ENCODE measurements at regions not wholly inside any gene's neighbourhood (a gene's known extent, or its start where the extent isn't known, plus 50 kb on each side); places are given as distances from the start of the nearest gene placed in this dataset.

DNA sequence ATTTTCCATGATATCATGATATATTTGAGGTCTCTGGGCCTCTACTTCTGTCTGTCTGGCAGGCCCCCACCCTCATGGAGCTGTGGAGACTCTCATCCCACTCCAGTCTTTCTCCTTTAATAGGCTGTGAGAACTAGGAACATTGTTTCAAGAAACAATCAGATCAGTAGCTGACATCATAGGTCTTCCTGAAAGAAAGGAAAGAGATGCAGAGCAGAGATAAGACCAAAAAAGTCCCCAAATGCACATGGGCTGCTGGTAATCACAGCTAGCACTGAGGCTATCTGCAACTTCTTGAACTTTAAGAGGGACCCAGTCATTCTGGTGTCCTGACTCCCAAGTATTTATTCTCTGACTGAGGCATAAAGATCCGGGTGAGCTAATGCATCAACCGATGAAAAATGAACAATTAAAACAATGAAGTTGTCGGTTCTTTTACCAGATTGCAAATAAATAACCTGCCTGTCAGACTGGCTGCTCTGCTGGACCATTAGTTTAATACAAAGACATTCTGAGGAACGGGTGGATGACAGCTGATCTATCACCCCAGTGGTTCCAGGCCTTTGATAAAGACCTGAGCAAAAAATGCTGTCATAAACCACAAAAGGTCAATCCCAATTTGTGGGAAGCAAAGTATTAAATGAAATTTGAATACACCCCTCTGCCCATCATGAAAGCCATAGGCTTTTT lies 780.8 kb upstream of the GOLIM4 start:
- Histone ChIP-seq H3K9me2 (ENCODE audit: insufficient read depth) (no peaks in the 10 kb centered on the region), H3K4me2 (ENCODE audit: low read length) (no peak overlapping the region), H2AFZ (ENCODE audit: low read depth, low read length, poor library complexity, severe bottlenecking) (no peak overlapping the region), H3K4me1 (ENCODE audit: control insufficient read depth in 1 of 2, insufficient read depth in 2 of 2, low read length in 2 of 2) (peaks cover 6 to 13% of the 10 kb centered on the region in 2 experiments; a peak in 3 of 4 replicates), H3K27me3 (ENCODE audit: insufficient read depth, low read length) (no peaks in the 10 kb centered on the region), H3K9me3 (ENCODE audit: control insufficient read depth in 1 of 2, insufficient read depth in 1 of 2, low read depth in 1 of 2, low read length in 2 of 2) (no peaks in the 10 kb centered on the region), H3K79me2 (ENCODE audit: insufficient read depth, low read length) (no peaks in the 10 kb centered on the region), H3K9ac (ENCODE audit: low read length) (no peak overlapping the region), H3K27ac (ENCODE audit: low read depth, low read length) (no peak overlapping the region), H4K20me1 (ENCODE audit: insufficient read depth) (no peaks in the 10 kb centered on the region), H3K4me3 (replicated peaks in 1 of 2; ENCODE audit: low read depth in 1 of 2, low read length in 2 of 2) (no peak overlapping the region), H3K36me3 (ENCODE audit: control insufficient read depth in 1 of 2, insufficient read depth in 2 of 2, low read length in 2 of 2) (no peaks in the 10 kb centered on the region)
- POLR2A ChIA-PET: no interaction called here
- TF ChIP-seq ZFX (IDR thresholded peaks at IDR 0.05) (no peak), EZH2 (IDR thresholded peaks at IDR 0.05) (no peak), ELF1 (IDR thresholded peaks at IDR 0.05; ENCODE audit: borderline replicate concordance, low read depth) (no peak), YY1 (IDR thresholded peaks at IDR 0.05; ENCODE audit: extremely low read depth, insufficient replicate concordance, low read depth, low read length) (no peak), JUND (IDR thresholded peaks at IDR 0.05) (no peak), SIN3A (IDR thresholded peaks at IDR 0.05; ENCODE audit: low read depth) (no peak), ZNF274 (IDR thresholded peaks at IDR 0.05; ENCODE audit: low read depth, low read length) (no peak)
- TF ChIP-seq, protein P1, sequence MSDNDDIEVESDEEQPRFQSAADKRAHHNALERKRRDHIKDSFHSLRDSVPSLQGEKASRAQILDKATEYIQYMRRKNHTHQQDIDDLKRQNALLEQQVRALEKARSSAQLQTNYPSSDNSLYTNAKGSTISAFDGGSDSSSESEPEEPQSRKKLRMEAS (IDR thresholded peaks at IDR 0.05): no peak
- no peak for DNase-seq (ENCODE audit: low read depth, low spot score)
- no TSS peak for BruUV-seq (replicated peaks)
- ATAC-seq: no peak
- RAD21 ChIA-PET (ENCODE audit: low non-redundant PET in 1 of 2, low total read pairs in 2 of 2, uncharacterized antibody in 2 of 2, unreplicated experiment in 2 of 2): no interaction called here
- CTCF ChIA-PET: interaction anchor here (3.9 kb wide), 1 partner anchor 10 kb away, joined by 27 read pairs; no protein-coding TSS in a partner anchor
- intact Hi-C loops (cut with micrococcal nuclease): no loop called here

DNA sequence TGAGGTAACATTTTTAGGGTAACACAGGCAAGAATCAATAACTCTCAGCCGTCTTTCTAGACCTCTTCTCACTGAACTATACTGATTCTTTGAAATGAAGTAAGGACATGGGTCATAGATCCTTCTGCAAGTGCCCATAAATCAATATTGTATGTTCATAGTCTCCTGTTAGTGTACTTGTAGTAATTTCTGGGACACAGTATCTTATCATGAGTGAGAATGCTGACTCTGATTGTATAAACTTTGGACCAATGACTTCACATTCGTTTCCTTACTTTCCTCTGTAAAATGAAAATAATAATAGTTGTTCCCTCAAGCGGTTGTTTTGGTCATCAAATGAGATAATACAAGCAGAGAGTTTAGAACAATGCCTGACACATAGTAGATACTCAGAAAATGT lies 777.1 kb upstream of the GOLIM4 start:
- H3K79me2 ChIP-seq (ENCODE audit: insufficient read depth, low read length): no peaks in the 10 kb centered on the region
- BruUV-seq (replicated peaks): no TSS peak
- no peak overlapping the region for H2AFZ ChIP-seq (ENCODE audit: low read depth, low read length, poor library complexity, severe bottlenecking)
- no peaks in the 10 kb centered on the region for H3K9me2 ChIP-seq (ENCODE audit: insufficient read depth)
- ATAC-seq (no peak), DNase-seq (ENCODE audit: low read depth, low spot score) (no peak)
- H3K4me1 ChIP-seq (ENCODE audit: control insufficient read depth in 1 of 2, insufficient read depth in 2 of 2, low read length in 2 of 2): peaks cover 3 to 4% of the 10 kb centered on the region in 2 experiments; a peak in 3 of 4 replicates
- H3K27me3 ChIP-seq (ENCODE audit: insufficient read depth, low read length): peaks cover 6% of the 10 kb centered on the region; the same call in 1 of the 2 replicates
- no peaks in the 10 kb centered on the region for H4K20me1 ChIP-seq (ENCODE audit: insufficient read depth)
- H3K4me2 ChIP-seq (ENCODE audit: low read length): no peak overlapping the region
- no peaks in the 10 kb centered on the region for H3K9me3 ChIP-seq (ENCODE audit: control insufficient read depth in 1 of 2, insufficient read depth in 1 of 2, low read depth in 1 of 2, low read length in 2 of 2)
- no peaks in the 10 kb centered on the region for H3K36me3 ChIP-seq (ENCODE audit: control insufficient read depth in 1 of 2, insufficient read depth in 2 of 2, low read length in 2 of 2)
- CTCF ChIA-PET: no interaction called here
- H3K4me3 ChIP-seq (replicated peaks in 1 of 2; ENCODE audit: low read depth in 1 of 2, low read length in 2 of 2): no peak overlapping the region
- H3K27ac ChIP-seq (ENCODE audit: low read depth, low read length): no peak overlapping the region
- H3K9ac ChIP-seq (ENCODE audit: low read length): no peak overlapping the region
- POLR2A ChIA-PET: no interaction called here
- intact Hi-C loops (cut with micrococcal nuclease): no loop called here
- RAD21 ChIA-PET (ENCODE audit: low non-redundant PET in 1 of 2, low total read pairs in 2 of 2, uncharacterized antibody in 2 of 2, unreplicated experiment in 2 of 2): no interaction called here
- TF ChIP-seq ELF1 (IDR thresholded peaks at IDR 0.05; ENCODE audit: borderline replicate concordance, low read depth) (no peak), SP1 (IDR thresholded peaks at IDR 0.05; ENCODE audit: low read depth) (no peak), YY1 (IDR thresholded peaks at IDR 0.05; ENCODE audit: extremely low read depth, insufficient replicate concordance, low read depth, low read length) (no peak), RAD21 (IDR thresholded peaks at IDR 0.05; ENCODE audit: low read depth) (no peak), EZH2phosphoT487 (IDR thresholded peaks at IDR 0.05; ENCODE audit: borderline replicate concordance) (no peak), EZH2 (IDR thresholded peaks at IDR 0.05) (no peak), ZFX (IDR thresholded peaks at IDR 0.05) (no peak), TCF7L2 (IDR thresholded peaks at IDR 0.05; ENCODE audit: borderline replicate concordance, extremely low read depth, insufficient read depth, insufficient read length) (no peak)
- TF ChIP-seq, protein P1 (IDR thresholded peaks at IDR 0.05): no peak
- TF ChIP-seq, protein P2, sequence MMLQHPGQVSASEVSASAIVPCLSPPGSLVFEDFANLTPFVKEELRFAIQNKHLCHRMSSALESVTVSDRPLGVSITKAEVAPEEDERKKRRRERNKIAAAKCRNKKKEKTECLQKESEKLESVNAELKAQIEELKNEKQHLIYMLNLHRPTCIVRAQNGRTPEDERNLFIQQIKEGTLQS (IDR thresholded peaks at IDR 0.05): no peak
- TF ChIP-seq, protein P3, sequence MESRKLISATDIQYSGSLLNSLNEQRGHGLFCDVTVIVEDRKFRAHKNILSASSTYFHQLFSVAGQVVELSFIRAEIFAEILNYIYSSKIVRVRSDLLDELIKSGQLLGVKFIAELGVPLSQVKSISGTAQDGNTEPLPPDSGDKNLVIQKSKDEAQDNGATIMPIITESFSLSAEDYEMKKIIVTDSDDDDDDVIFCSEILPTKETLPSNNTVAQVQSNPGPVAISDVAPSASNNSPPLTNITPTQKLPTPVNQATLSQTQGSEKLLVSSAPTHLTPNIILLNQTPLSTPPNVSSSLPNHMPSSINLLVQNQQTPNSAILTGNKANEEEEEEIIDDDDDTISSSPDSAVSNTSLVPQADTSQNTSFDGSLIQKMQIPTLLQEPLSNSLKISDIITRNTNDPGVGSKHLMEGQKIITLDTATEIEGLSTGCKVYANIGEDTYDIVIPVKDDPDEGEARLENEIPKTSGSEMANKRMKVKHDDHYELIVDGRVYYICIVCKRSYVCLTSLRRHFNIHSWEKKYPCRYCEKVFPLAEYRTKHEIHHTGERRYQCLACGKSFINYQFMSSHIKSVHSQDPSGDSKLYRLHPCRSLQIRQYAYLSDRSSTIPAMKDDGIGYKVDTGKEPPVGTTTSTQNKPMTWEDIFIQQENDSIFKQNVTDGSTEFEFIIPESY (IDR thresholded peaks at IDR 0.05; ENCODE audit: extremely low read depth, insufficient replicate concordance, low read length): no peak
